HepG2 (cell line): ENCODE measurements at regions not wholly inside any gene's neighbourhood (a gene's known extent, or its start where the extent isn't known, plus 50 kb on each side); places are given as distances from the start of the nearest gene placed in this dataset.

Source experiments
- CBX5 ChIP-seq: sonication (generic); formaldehyde crosslinking; IDR thresholded peaks from 2 replicates; pipeline ENCODE4 v1.4.0; 2020; ENCODE audit warnings: missing genetic modification reagents, borderline replicate concordance
- HNF4G ChIP-seq, 2 experiments: sonication (generic) in 1 of 2; formaldehyde crosslinking in 1 of 2; IDR thresholded peaks; 2 replicates each; pipeline versions ENCODE4 v1.4.0 to v1.6.1; 2011 to 2020; ENCODE audit warnings: borderline replicate concordance in 2 of 2, low read depth in 2 of 2, mild to moderate bottlenecking in 2 of 2, low read length in 1 of 2, missing genetic modification reagents in 1 of 2, moderate library complexity in 1 of 2
- HNRNPK ChIP-seq: fragments of 200-400 bp; formaldehyde crosslinking; IDR thresholded peaks from 2 replicates; pipeline ENCODE4 v1.6.1; 2018; ENCODE audit warnings: low read length, low read depth, moderate library complexity, mild to moderate bottlenecking; ENCODE audit not compliant: poor library complexity, severe bottlenecking
- MXI1 ChIP-seq: IDR thresholded peaks from 3 replicates; pipeline ENCODE4 v1.6.1; 2012; ENCODE audit warnings: low read depth, low read length, inconsistent platforms, borderline replicate concordance
- NFATC3 ChIP-seq: sonication (generic); formaldehyde crosslinking; IDR thresholded peaks from 2 replicates; pipeline ENCODE4 v1.5.1; 2020; ENCODE audit warnings: mild to moderate bottlenecking, missing genetic modification reagents
- POLR2A ChIP-seq, 2 experiments: IDR thresholded peaks; 2 replicates each; pipeline ENCODE4 v1.6.1; 2011; ENCODE audit warnings: low read depth in 2 of 2, low read length in 2 of 2, mild to moderate bottlenecking in 1 of 2, moderate library complexity in 1 of 2; ENCODE audit not compliant: insufficient read depth in 1 of 2
- RBFOX2 ChIP-seq: fragments of 200-400 bp; formaldehyde crosslinking; IDR thresholded peaks from 2 replicates; pipeline ENCODE4 v1.6.1; 2017; ENCODE audit warnings: low read depth, mild to moderate bottlenecking, low read length
- SMC3 ChIP-seq: IDR thresholded peaks from 2 replicates; pipeline ENCODE4 v1.6.1; 2011; ENCODE audit warnings: low read length, improper control_type of control experiment
- SNRNP70 ChIP-seq: fragments of 200-400 bp; formaldehyde crosslinking; IDR thresholded peaks from 2 replicates; pipeline ENCODE4 v1.6.1; 2017; ENCODE audit warnings: mild to moderate bottlenecking, low read depth, low read length, moderate library complexity
- SRF ChIP-seq: IDR thresholded peaks from 2 replicates; pipeline ENCODE4 v1.6.1; 2011; ENCODE audit warnings: mild to moderate bottlenecking, low read depth, low read length, moderate library complexity
- TF ChIP-seq, protein P1 (sequence below): sonication (generic); formaldehyde crosslinking; IDR thresholded peaks from 2 replicates; pipeline ENCODE4 v1.5.0; 2020; ENCODE audit warnings: mild to moderate bottlenecking, missing genetic modification reagents, moderate library complexity

DNA sequence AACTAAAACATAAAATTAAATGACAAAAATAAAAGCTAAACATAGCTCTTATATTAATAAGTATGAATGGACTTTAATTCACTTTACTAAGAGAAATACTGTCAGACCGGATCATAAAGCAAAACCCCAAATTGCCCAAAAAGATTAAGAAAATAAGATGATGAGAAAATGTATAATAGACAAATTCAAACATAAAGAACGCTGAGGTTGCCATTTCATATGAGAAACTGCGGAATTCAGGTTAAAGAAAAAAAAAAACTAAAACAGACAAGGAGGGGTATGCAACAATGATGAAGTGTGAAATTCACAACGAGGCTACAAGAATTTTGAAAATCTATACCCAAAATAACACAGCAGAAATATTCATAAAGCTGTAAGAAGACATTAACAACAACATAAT, 133.6 kb upstream of the JUN start:
- TF ChIP-seq, protein P1, sequence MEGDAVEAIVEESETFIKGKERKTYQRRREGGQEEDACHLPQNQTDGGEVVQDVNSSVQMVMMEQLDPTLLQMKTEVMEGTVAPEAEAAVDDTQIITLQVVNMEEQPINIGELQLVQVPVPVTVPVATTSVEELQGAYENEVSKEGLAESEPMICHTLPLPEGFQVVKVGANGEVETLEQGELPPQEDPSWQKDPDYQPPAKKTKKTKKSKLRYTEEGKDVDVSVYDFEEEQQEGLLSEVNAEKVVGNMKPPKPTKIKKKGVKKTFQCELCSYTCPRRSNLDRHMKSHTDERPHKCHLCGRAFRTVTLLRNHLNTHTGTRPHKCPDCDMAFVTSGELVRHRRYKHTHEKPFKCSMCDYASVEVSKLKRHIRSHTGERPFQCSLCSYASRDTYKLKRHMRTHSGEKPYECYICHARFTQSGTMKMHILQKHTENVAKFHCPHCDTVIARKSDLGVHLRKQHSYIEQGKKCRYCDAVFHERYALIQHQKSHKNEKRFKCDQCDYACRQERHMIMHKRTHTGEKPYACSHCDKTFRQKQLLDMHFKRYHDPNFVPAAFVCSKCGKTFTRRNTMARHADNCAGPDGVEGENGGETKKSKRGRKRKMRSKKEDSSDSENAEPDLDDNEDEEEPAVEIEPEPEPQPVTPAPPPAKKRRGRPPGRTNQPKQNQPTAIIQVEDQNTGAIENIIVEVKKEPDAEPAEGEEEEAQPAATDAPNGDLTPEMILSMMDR: no peak
- TF ChIP-seq HNRNPK (no peak), MXI1 (no peak), NFATC3 (no peak), RBFOX2 (no peak), HNF4G (IDR thresholded peaks at IDR 0.05; ENCODE audit: borderline replicate concordance, low read depth, low read length) (no peak), HNF4G (CRISPR knock-in tag; IDR thresholded peaks at IDR 0.05; ENCODE audit: borderline replicate concordance, low read depth) (no peak), SMC3 (no peak), POLR2A (IDR thresholded peaks at IDR 0.05; ENCODE audit: insufficient read depth in 1 of 2, low read depth in 2 of 2, low read length in 2 of 2) (no peak), SNRNP70 (no peak), CBX5 (CRISPR knock-in tag) (no peak), SRF (no peak)
